ENCODE measurements at regions not wholly inside any gene's neighbourhood (a gene's known extent, or its start where the extent isn't known, plus 50 kb on each side); places are given as distances from the start of the nearest gene placed in this dataset.

DNA sequence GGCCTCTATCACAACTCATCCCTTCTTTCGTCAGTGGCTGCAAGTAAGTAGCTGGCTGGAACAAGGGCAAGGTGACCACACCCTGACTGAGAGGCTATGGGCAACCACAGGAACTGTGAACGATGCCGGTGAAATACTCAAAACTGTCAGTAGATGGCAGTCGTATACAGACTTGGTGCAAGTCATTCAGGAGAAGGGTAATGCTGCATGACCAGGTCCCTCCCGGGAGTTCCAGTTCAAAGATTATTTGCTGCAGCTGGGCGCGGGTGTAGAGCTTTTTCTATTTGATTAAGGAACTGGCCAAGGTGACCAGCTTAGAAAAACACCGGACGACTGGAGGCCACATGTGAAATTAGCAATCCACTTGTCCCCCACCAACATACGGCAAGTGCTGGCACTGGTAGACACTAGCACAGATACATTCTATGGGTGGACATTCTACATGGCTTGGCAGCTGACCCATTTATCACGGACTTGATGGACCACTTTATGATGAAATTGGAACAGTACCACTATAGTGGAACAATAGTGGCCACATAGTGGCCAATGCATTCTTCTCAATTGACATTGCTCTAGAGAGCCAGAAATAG lies 726.6 kb downstream of the TRAM1L1 start:
- no peaks in the 10 kb centered on the region for H3K27me3 ChIP-seq (ENCODE audit: control insufficient read depth, insufficient read depth, low read length)
- no peak overlapping the region for H3K27ac ChIP-seq (ENCODE audit: low read depth, low read length)
- no peak overlapping the region for H3K4me3 ChIP-seq (ENCODE audit: low read depth, low read length)
- H3K9me3 ChIP-seq (ENCODE audit: control insufficient read depth, insufficient read depth, low read length) = peaks cover 7% of the 10 kb centered on the region; the same call in 1 of the 2 replicates
- peak; percentile 61 for TF ChIP-seq CTCF (IDR thresholded peaks at IDR 0.05; ENCODE audit: low read depth, low read length)
- CTCF ChIA-PET = interaction anchor here (1.6 kb wide), 1 partner anchor 1912 kb away, joined by 3 read pairs; no protein-coding TSS in a partner anchor
- peak; percentile 7 for DNase-seq (ENCODE audit: low read depth, low spot score)
- POLR2A ChIA-PET = no interaction called here

- TF ChIP-seq CTCF (IDR thresholded peaks at IDR 0.05; ENCODE audit: low read depth, low read length) = no peak
- H3K4me3 ChIP-seq (ENCODE audit: low read depth, low read length) = no peak overlapping the region
- ChIA-PET POLR2A (no interaction called here), CTCF (interaction anchor here (1.6 kb wide), 1 partner anchor 1913 kb away, joined by 3 read pairs; no protein-coding TSS in a partner anchor)
- no peak for DNase-seq (ENCODE audit: low read depth, low spot score)
- peaks cover 7% of the 10 kb centered on the region; the same call in 1 of the 2 replicates for H3K9me3 ChIP-seq (ENCODE audit: control insufficient read depth, insufficient read depth, low read length)
- H3K27ac ChIP-seq (ENCODE audit: low read depth, low read length) = no peak overlapping the region
- H3K27me3 ChIP-seq (ENCODE audit: control insufficient read depth, insufficient read depth, low read length) = no peaks in the 10 kb centered on the region
These were observed 727.6 kb downstream of the TRAM1L1 start for GRCh38 chr4:116357758-116358157.

DNA sequence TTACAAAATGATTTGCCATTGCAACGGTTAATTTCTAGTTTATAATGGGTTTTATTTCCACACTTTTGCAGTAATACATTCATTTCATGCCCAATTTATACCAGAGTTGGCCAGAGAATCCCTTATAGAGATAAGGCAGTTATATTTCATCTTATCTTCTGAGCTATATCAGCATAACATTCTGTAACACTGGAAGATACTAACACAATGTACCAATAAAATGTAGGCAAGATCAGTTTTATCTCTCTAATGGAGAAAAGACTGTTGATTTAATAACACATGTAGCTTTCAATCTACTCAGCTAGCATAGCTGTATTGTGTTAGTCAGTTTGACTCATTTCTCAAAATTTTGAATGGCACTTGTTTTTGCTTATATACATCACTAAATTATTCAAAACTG lies 738.6 kb downstream of the TRAM1L1 start:
- Histone ChIP-seq H3K4me3 (ENCODE audit: low read depth, low read length) (no peak overlapping the region), H3K9me3 (ENCODE audit: control insufficient read depth, insufficient read depth, low read length) (no peaks in the 10 kb centered on the region), H3K27me3 (ENCODE audit: control insufficient read depth, insufficient read depth, low read length) (no peaks in the 10 kb centered on the region), H3K27ac (ENCODE audit: low read depth, low read length) (no peak overlapping the region)
- DNase-seq (ENCODE audit: low read depth, low spot score) = no peak
- TF ChIP-seq CTCF (IDR thresholded peaks at IDR 0.05; ENCODE audit: low read depth, low read length) = no peak
- CTCF ChIA-PET = no interaction called here
- POLR2A ChIA-PET = no interaction called here

GRCh38 chr4:116343809-116344208 lies 741.6 kb downstream of the TRAM1L1 start:
- CTCF ChIA-PET = no interaction called here
- H3K4me3 ChIP-seq (ENCODE audit: low read depth, low read length) = no peak overlapping the region
- no peak for TF ChIP-seq CTCF (IDR thresholded peaks at IDR 0.05; ENCODE audit: low read depth, low read length)

DNA sequence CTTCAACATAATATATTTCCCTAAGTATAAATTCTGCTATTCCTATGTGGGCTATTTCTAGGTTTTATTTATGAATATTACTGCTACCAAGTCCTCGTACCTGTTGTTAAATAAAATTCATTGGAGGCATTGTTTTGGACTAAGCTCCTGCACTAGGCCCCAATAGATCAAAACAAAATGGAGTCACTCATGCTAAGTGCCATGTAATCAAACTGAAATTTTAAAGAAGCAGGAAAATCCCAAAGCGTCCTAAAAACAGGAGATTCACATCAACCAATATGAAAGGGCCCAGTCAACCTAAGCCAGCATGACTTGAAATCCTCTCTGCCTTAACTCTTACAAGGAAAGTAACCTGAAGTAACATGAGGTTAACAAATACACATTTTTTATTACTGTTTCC lies 743.2 kb downstream of the TRAM1L1 start:
- DNase-seq (ENCODE audit: low read depth, low spot score) = no peak
- Histone ChIP-seq H3K27me3 (ENCODE audit: control insufficient read depth, insufficient read depth, low read length) (no peaks in the 10 kb centered on the region), H3K27ac (ENCODE audit: low read depth, low read length) (no peak overlapping the region), H3K9me3 (ENCODE audit: control insufficient read depth, insufficient read depth, low read length) (0 out of 2 replicates have a peak, but pooled peaks cover 6% of the 10 kb centered on the region), H3K4me3 (ENCODE audit: low read depth, low read length) (no peak overlapping the region)
- no peak for TF ChIP-seq CTCF (IDR thresholded peaks at IDR 0.05; ENCODE audit: low read depth, low read length)
- CTCF ChIA-PET = no interaction called here
- POLR2A ChIA-PET = no interaction called here

More at GRCh38 chr4:116343809-116344208, 741.6 kb downstream of the TRAM1L1 start:
- 0 out of 2 replicates have a peak, but pooled peaks cover 6% of the 10 kb centered on the region for H3K9me3 ChIP-seq (ENCODE audit: control insufficient read depth, insufficient read depth, low read length)
- H3K27ac ChIP-seq (ENCODE audit: low read depth, low read length) = no peak overlapping the region
- DNase-seq (ENCODE audit: low read depth, low spot score) = no peak
- POLR2A ChIA-PET = no interaction called here
- no peaks in the 10 kb centered on the region for H3K27me3 ChIP-seq (ENCODE audit: control insufficient read depth, insufficient read depth, low read length)

Measured in AG04450 (cell line).